DOHH2 (cell line): ENCODE measurements at regions not wholly inside any gene's neighbourhood (a gene's known extent, or its start where the extent isn't known, plus 50 kb on each side); places are given as distances from the start of the nearest gene placed in this dataset.

ENCODE experiments used
- H3F3A ChIP-seq: fragments of 200-600 bp; sonication (generic), shearing (Covaris generic); 2 replicates; pipeline ENCODE4 v1.6.0; 2016; ENCODE audit warnings: antibody characterized with exemption, mild to moderate bottlenecking; ENCODE audit not compliant: control insufficient read depth, insufficient read depth
- H3K27ac ChIP-seq: fragments of 200-600 bp; sonication (generic); 2 replicates; pipeline ENCODE4 v1.5.1; 2014; ENCODE audit warnings: low read depth, mild to moderate bottlenecking, low read length, moderate library complexity
- H3K27me3 ChIP-seq: fragments of 200-600 bp; sonication (generic); 2 replicates; pipeline ENCODE4 v1.6.1; 2014; ENCODE audit warnings: mild to moderate bottlenecking, low read length, mixed read lengths; ENCODE audit not compliant: control insufficient read depth
- H3K36me3 ChIP-seq: fragments of 200-600 bp; sonication (generic); 2 replicates; pipeline ENCODE4 v1.6.1; 2014; ENCODE audit warnings: mild to moderate bottlenecking, low read length, moderate library complexity, mixed read lengths; ENCODE audit not compliant: control insufficient read depth
- H3K4me1 ChIP-seq: fragments of 200-600 bp; sonication (generic); 2 replicates; pipeline ENCODE4 v1.6.1; 2014; ENCODE audit warnings: mild to moderate bottlenecking, low read length, mixed read lengths; ENCODE audit not compliant: control insufficient read depth
- H3K4me2 ChIP-seq: fragments of 200-600 bp; sonication (generic); 2 replicates; pipeline ENCODE4 v1.6.0; 2014; ENCODE audit warnings: mild to moderate bottlenecking, low read length, moderate library complexity
- H3K4me3 ChIP-seq: fragments of 200-600 bp; sonication (generic); 2 replicates; pipeline ENCODE4 v1.5.1; 2014; ENCODE audit warnings: mild to moderate bottlenecking, low read length, mixed read lengths
- H3K79me2 ChIP-seq: fragments of 200-600 bp; sonication (generic); 2 replicates; pipeline ENCODE4 v1.6.1; 2014; ENCODE audit warnings: mild to moderate bottlenecking, low read length, mixed read lengths; ENCODE audit not compliant: control insufficient read depth
- H3K9me2 ChIP-seq: fragments of 200-600 bp; sonication (generic); replicated peaks from 2 replicates; pipeline ENCODE4 v1.6.1; 2014; ENCODE audit warnings: mild to moderate bottlenecking, low read length, mixed read lengths; ENCODE audit not compliant: control insufficient read depth
- H3K9me3 ChIP-seq: fragments of 200-600 bp; sonication (generic); 2 replicates; pipeline ENCODE4 v1.6.1; 2014; ENCODE audit warnings: antibody characterized with exemption, low read length, mixed read lengths; ENCODE audit not compliant: control insufficient read depth, insufficient read depth
- H4K20me1 ChIP-seq: fragments of 200-600 bp; sonication (generic); 2 replicates; pipeline ENCODE4 v1.6.0; 2014; ENCODE audit warnings: low read depth, mild to moderate bottlenecking, antibody characterized with exemption, low read length, moderate library complexity; ENCODE audit not compliant: control insufficient read depth, insufficient read depth
- EZH2phosphoT487 ChIP-seq: fragments of 200-600 bp; sonication (generic); IDR thresholded peaks from 2 replicates; pipeline ENCODE4 v1.6.1; 2017; ENCODE audit warnings: borderline replicate concordance, mild to moderate bottlenecking, antibody characterized with exemption, low read length, moderate library complexity, mixed read lengths
- TF ChIP-seq, protein P1 (sequence below): fragments of 200-600 bp; sonication (generic); IDR thresholded peaks from one replicate; pipeline ENCODE4 v1.5.1; 2014; ENCODE audit warnings: antibody characterized with exemption, mild to moderate bottlenecking, low read depth, low read length; ENCODE audit not compliant: poor library complexity, severe bottlenecking

DNA sequence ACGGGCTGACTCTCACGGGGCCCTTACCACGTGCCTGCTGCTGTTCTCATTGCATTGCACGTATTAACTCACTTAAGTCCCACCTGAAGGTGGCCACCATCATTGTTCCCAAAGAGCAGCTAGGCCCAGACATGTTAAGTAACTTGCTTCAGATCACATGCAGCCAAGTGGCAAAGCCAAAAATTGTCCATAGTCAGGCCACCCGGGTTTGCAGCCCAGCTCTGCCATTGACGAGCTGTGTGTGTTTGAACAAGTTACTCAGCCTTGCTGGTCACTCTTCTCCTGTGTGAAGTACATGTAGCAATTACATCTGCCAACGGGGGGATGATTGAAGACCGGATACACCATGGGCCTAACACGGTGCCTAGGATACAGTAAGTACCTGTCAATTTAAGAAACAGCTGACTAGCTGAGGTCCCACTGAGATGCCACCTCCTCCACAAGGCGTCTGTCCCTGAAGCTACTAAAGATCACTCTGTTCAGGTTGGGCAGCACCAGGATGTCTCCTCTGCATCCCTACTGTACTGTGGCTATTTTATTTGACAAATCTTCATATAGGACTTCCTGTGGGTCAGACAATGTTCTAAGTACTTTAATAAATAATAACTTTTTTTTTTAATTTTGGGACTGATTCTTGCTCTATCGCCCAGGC is 154.2 kb upstream of the MYCN start:
- no peak overlapping the region for H3K4me3 ChIP-seq
- no peak overlapping the region for H3K27ac ChIP-seq
- no peaks in the 10 kb centered on the region for H3K27me3 ChIP-seq
- H3K4me2 ChIP-seq = no peak overlapping the region
- H3K9me2 ChIP-seq = no peaks in the 10 kb centered on the region
- no peaks in the 10 kb centered on the region for H4K20me1 ChIP-seq
- H3K4me1 ChIP-seq = no peaks in the 10 kb centered on the region
- no peaks in the 10 kb centered on the region for H3K36me3 ChIP-seq
- no peak for TF ChIP-seq EZH2phosphoT487
- TF ChIP-seq, protein P1, sequence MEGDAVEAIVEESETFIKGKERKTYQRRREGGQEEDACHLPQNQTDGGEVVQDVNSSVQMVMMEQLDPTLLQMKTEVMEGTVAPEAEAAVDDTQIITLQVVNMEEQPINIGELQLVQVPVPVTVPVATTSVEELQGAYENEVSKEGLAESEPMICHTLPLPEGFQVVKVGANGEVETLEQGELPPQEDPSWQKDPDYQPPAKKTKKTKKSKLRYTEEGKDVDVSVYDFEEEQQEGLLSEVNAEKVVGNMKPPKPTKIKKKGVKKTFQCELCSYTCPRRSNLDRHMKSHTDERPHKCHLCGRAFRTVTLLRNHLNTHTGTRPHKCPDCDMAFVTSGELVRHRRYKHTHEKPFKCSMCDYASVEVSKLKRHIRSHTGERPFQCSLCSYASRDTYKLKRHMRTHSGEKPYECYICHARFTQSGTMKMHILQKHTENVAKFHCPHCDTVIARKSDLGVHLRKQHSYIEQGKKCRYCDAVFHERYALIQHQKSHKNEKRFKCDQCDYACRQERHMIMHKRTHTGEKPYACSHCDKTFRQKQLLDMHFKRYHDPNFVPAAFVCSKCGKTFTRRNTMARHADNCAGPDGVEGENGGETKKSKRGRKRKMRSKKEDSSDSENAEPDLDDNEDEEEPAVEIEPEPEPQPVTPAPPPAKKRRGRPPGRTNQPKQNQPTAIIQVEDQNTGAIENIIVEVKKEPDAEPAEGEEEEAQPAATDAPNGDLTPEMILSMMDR = no peak
- no peaks in the 10 kb centered on the region for H3K79me2 ChIP-seq
- H3F3A ChIP-seq = no peaks in the 10 kb centered on the region
- no peaks in the 10 kb centered on the region for H3K9me3 ChIP-seq

DNA sequence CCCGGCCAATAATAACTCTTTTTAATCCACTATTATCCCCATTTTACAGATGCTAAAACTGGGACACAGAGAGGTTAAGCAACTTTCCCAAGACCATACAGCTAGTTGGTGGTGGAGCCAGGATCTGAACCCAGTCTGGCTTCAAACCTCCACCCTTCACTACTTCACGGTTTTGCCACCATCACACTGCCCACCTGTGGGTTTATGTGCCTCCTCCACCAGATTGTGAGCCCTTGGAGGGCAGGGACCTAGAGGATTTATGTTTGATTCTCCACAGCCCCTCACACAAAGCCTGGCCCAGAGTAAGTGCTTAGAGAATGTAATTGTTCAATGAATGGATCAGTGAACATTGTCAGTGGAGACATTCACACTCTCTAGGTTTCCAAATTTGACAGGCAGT is 153.4 kb upstream of the MYCN start:
- Histone ChIP-seq H3K9me2 (no peaks in the 10 kb centered on the region), H3K4me3 (no peak overlapping the region), H4K20me1 (no peaks in the 10 kb centered on the region), H3K27ac (no peak overlapping the region), H3K79me2 (no peaks in the 10 kb centered on the region), H3F3A (no peaks in the 10 kb centered on the region), H3K27me3 (no peaks in the 10 kb centered on the region), H3K9me3 (no peaks in the 10 kb centered on the region), H3K4me2 (no peak overlapping the region), H3K4me1 (no peaks in the 10 kb centered on the region), H3K36me3 (no peaks in the 10 kb centered on the region)
- TF ChIP-seq, protein P1 = no peak
- no peak for TF ChIP-seq EZH2phosphoT487

DNA sequence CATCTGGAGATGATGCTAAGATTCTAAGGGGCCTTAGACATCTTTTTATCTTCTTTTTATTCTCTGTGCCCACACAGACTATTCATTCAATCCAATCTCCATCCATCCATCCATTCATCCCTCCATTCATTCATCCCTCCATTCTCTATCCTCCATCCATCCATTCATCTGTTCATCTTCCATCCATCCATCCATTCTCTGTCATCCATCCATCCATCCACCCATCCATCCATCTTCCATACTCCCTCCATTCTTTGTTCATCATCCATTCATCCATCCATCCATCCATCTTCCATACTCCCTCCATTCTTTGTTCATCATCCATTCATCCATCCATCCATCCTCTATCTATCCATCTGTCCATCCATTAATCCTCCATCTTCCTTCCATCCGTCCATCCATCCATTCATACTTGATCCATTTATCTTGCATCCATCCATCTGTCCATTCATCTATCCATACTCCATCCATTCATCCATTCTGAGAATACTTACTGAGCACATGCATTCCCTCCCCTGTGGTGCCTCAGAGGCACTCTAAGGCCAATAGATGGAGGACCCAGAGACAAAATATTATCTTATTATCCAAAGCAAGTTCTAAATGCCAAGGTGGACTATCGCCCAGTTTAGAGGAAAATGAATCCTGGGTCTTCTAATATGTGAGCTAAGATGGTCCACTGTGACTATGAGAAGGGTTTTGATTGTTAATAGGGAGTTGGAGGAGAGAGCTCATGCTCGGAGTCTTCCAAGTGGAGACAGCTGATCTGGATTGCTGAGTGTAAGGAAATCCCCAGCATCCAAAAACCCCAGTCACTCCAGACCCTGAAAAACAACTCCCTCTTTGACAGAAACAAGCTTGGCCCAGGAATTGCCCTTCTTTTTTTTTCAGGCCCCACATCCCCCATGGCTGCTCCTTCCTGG is 152.6 kb upstream of the MYCN start:
- no peaks in the 10 kb centered on the region for H3K9me3 ChIP-seq
- H3K4me3 ChIP-seq = no peak overlapping the region
- no peaks in the 10 kb centered on the region for H3K27me3 ChIP-seq
- H3K79me2 ChIP-seq = no peaks in the 10 kb centered on the region
- no peak overlapping the region for H3K27ac ChIP-seq
- H3K36me3 ChIP-seq = no peaks in the 10 kb centered on the region
- no peaks in the 10 kb centered on the region for H3K9me2 ChIP-seq
- no peaks in the 10 kb centered on the region for H3K4me1 ChIP-seq
- H3F3A ChIP-seq = no peaks in the 10 kb centered on the region
- H4K20me1 ChIP-seq = no peaks in the 10 kb centered on the region
- H3K4me2 ChIP-seq = no peak overlapping the region
- TF ChIP-seq, protein P1 = no peak
- TF ChIP-seq EZH2phosphoT487 = no peak
